ENCODE measurements at regions not wholly inside any gene's neighbourhood (a gene's known extent, or its start where the extent isn't known, plus 50 kb on each side); places are given as distances from the start of the nearest gene placed in this dataset.

GRCh38 chr2:58650781-58651180 lies 409.7 kb upstream of the FANCL start:
- TF ChIP-seq CTCF (conservative IDR thresholded peaks at IDR 0.05) (no peak), EZH2 (IDR thresholded peaks at IDR 0.05; ENCODE audit: low read depth) (no peak)

All from PC-9 (cell line).